SK-N-SH treated with all-trans-retinoic acid at 6 μM for 48 hours (cell line): ENCODE measurements at regions not wholly inside any gene's neighbourhood (a gene's known extent, or its start where the extent isn't known, plus 50 kb on each side); places are given as distances from the start of the nearest gene placed in this dataset.

ENCODE experiments used
- ATAC-seq: fragments of 200-7000 bp; cut with Tn5 transposase; 3 replicates; pipeline ENCODE4 v1.9.1; 2020; ENCODE audit warnings: mild to moderate bottlenecking, moderate library complexity
- ARNTL ChIP-seq: fragments of 450-650 bp; formaldehyde crosslinking; IDR thresholded peaks from 2 replicates; pipeline ENCODE4 v1.5.0; 2020; ENCODE audit warnings: low read depth, mild to moderate bottlenecking, moderate library complexity, borderline replicate concordance
- BACH2 ChIP-seq: fragments of 250-450 bp; sonication (Bioruptor Pico); IDR thresholded peaks from 2 replicates; pipeline ENCODE4 v1.9.0; 2021; ENCODE audit warnings: mild to moderate bottlenecking, borderline replicate concordance
- CSDC2 ChIP-seq: fragments of 250-450 bp; sonication (Bioruptor Pico); IDR thresholded peaks from 2 replicates; pipeline ENCODE4 v1.5.0; 2020; ENCODE audit warnings: mild to moderate bottlenecking, moderate library complexity
- ESRRG ChIP-seq: fragments of 250-450 bp; sonication (Bioruptor Pico); IDR thresholded peaks from 2 replicates; pipeline ENCODE4 v1.6.1; 2021; ENCODE audit warnings: mild to moderate bottlenecking
- GLIS3 ChIP-seq: fragments of 250-450 bp; sonication (Bioruptor Pico); IDR thresholded peaks from 2 replicates; pipeline ENCODE4 v1.5.0; 2020; ENCODE audit warnings: mild to moderate bottlenecking, moderate library complexity
- ISL1 ChIP-seq: fragments of 250-450 bp; sonication (Bioruptor Pico); IDR thresholded peaks from 2 replicates; pipeline ENCODE4 v2.1.2; 2022; ENCODE audit warnings: mild to moderate bottlenecking, moderate library complexity
- OSR1 ChIP-seq: fragments of 250-450 bp; sonication (Bioruptor Pico); IDR thresholded peaks from 2 replicates; pipeline ENCODE4 v1.8.0; 2022; ENCODE audit warnings: moderate library complexity, mild to moderate bottlenecking, inconsistent platforms
- PPARA ChIP-seq: fragments of 250-450 bp; sonication (Bioruptor Pico); IDR thresholded peaks from 2 replicates; pipeline ENCODE4 v1.5.0; 2020; ENCODE audit warnings: mild to moderate bottlenecking, borderline replicate concordance
- RARB ChIP-seq: fragments of 250-450 bp; sonication (Bioruptor Pico); IDR thresholded peaks from 2 replicates; pipeline ENCODE4 v1.8.0; 2021; ENCODE audit warnings: mild to moderate bottlenecking, moderate library complexity
- TCF4 ChIP-seq: fragments of 250-450 bp; sonication (Bioruptor Pico); IDR thresholded peaks from 2 replicates; pipeline ENCODE4 v1.8.0; 2021; ENCODE audit warnings: mild to moderate bottlenecking, moderate library complexity, borderline replicate concordance
- ZC3H10 ChIP-seq: fragments of 250-450 bp; sonication (Bioruptor Pico); IDR thresholded peaks from 2 replicates; pipeline ENCODE4 v1.5.1; 2021; ENCODE audit warnings: mild to moderate bottlenecking, moderate library complexity
- ZFP3 ChIP-seq: fragments of 250-450 bp; sonication (Bioruptor Pico); IDR thresholded peaks from 2 replicates; pipeline ENCODE4 v1.5.0; 2020; ENCODE audit warnings: mild to moderate bottlenecking, moderate library complexity
- ZNF565 ChIP-seq: fragments of 450-650 bp; formaldehyde crosslinking; conservative IDR thresholded peaks from 2 replicates; pipeline ENCODE4 v1.5.0; 2020; ENCODE audit warnings: low read depth, mild to moderate bottlenecking, moderate library complexity
- ZNF70 ChIP-seq: fragments of 450-650 bp; formaldehyde crosslinking; IDR thresholded peaks from 2 replicates; pipeline ENCODE4 v1.5.0; 2020; ENCODE audit warnings: mild to moderate bottlenecking, moderate library complexity
- ZNF8 ChIP-seq: fragments of 450-650 bp; formaldehyde crosslinking; IDR thresholded peaks from 2 replicates; pipeline ENCODE4 v1.5.0; 2020; ENCODE audit warnings: mild to moderate bottlenecking, moderate library complexity
- TF ChIP-seq, protein P1 (sequence below): fragments of 250-450 bp; sonication (Bioruptor Pico); IDR thresholded peaks from 2 replicates; pipeline ENCODE4 v1.8.0; 2021; ENCODE audit warnings: low read depth, mild to moderate bottlenecking, moderate library complexity, borderline replicate concordance
- TF ChIP-seq, protein P2 (sequence below): fragments of 250-450 bp; sonication (Bioruptor Pico); IDR thresholded peaks from 2 replicates; pipeline ENCODE4 v1.5.1; 2020; ENCODE audit warnings: low read depth, mild to moderate bottlenecking, moderate library complexity
- TF ChIP-seq, protein P3 (sequence below): fragments of 250-450 bp; sonication (Bioruptor Pico); IDR thresholded peaks from 2 replicates; pipeline ENCODE4 v1.5.0; 2020; ENCODE audit warnings: mild to moderate bottlenecking, moderate library complexity
- TF ChIP-seq, protein P4 (sequence below): fragments of 250-450 bp; sonication (Bioruptor Pico); IDR thresholded peaks from 2 replicates; pipeline ENCODE4 v1.5.1; 2021; ENCODE audit warnings: mild to moderate bottlenecking, moderate library complexity

DNA sequence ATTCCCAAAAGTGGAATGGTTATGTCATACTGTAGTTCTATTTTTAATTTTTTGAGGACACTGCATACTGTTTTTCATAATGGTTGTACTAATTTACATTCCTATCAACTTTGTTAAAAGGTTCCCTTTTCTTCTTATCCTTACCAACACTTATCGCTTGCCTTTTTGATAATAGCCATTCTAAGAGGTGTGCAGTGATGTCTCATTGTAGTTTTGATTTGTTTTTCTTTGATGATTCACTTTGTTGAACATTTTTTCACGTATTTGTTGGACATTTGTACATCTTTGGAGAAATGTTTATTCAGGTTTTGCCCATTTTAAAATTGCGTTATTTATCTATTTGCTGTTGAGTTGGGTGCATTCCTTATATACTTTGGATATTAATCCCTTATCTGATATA is 188.8 kb upstream of the SPRY2 start:
- TF ChIP-seq, protein P1, sequence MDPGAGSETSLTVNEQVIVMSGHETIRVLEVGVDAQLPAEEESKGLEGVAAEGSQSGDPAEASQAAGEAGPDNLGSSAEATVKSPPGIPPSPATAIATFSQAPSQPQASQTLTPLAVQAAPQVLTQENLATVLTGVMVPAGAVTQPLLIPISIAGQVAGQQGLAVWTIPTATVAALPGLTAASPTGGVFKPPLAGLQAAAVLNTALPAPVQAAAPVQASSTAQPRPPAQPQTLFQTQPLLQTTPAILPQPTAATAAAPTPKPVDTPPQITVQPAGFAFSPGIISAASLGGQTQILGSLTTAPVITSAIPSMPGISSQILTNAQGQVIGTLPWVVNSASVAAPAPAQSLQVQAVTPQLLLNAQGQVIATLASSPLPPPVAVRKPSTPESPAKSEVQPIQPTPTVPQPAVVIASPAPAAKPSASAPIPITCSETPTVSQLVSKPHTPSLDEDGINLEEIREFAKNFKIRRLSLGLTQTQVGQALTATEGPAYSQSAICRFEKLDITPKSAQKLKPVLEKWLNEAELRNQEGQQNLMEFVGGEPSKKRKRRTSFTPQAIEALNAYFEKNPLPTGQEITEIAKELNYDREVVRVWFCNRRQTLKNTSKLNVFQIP (CRISPR knock-in tag) = no peak
- TF ChIP-seq OSR1 (CRISPR knock-in tag) (no peak), PPARA (CRISPR knock-in tag) (no peak), ARNTL (no peak), ZFP3 (CRISPR knock-in tag) (no peak), ESRRG (CRISPR knock-in tag) (no peak), ZNF565 (no peak), ISL1 (CRISPR knock-in tag) (no peak), GLIS3 (CRISPR knock-in tag) (no peak), ZNF70 (no peak), TCF4 (CRISPR knock-in tag) (no peak), ZC3H10 (no peak), CSDC2 (CRISPR knock-in tag) (no peak)
- TF ChIP-seq, protein P2, sequence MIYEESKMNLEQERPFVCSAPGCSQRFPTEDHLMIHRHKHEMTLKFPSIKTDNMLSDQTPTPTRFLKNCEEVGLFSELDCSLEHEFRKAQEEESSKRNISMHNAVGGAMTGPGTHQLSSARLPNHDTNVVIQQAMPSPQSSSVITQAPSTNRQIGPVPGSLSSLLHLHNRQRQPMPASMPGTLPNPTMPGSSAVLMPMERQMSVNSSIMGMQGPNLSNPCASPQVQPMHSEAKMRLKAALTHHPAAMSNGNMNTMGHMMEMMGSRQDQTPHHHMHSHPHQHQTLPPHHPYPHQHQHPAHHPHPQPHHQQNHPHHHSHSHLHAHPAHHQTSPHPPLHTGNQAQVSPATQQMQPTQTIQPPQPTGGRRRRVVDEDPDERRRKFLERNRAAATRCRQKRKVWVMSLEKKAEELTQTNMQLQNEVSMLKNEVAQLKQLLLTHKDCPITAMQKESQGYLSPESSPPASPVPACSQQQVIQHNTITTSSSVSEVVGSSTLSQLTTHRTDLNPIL (CRISPR knock-in tag) = no peak
- TF ChIP-seq, protein P3, sequence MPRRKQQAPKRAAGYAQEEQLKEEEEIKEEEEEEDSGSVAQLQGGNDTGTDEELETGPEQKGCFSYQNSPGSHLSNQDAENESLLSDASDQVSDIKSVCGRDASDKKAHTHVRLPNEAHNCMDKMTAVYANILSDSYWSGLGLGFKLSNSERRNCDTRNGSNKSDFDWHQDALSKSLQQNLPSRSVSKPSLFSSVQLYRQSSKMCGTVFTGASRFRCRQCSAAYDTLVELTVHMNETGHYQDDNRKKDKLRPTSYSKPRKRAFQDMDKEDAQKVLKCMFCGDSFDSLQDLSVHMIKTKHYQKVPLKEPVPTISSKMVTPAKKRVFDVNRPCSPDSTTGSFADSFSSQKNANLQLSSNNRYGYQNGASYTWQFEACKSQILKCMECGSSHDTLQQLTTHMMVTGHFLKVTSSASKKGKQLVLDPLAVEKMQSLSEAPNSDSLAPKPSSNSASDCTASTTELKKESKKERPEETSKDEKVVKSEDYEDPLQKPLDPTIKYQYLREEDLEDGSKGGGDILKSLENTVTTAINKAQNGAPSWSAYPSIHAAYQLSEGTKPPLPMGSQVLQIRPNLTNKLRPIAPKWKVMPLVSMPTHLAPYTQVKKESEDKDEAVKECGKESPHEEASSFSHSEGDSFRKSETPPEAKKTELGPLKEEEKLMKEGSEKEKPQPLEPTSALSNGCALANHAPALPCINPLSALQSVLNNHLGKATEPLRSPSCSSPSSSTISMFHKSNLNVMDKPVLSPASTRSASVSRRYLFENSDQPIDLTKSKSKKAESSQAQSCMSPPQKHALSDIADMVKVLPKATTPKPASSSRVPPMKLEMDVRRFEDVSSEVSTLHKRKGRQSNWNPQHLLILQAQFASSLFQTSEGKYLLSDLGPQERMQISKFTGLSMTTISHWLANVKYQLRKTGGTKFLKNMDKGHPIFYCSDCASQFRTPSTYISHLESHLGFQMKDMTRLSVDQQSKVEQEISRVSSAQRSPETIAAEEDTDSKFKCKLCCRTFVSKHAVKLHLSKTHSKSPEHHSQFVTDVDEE (CRISPR knock-in tag) = no peak
- no peak for ATAC-seq

DNA sequence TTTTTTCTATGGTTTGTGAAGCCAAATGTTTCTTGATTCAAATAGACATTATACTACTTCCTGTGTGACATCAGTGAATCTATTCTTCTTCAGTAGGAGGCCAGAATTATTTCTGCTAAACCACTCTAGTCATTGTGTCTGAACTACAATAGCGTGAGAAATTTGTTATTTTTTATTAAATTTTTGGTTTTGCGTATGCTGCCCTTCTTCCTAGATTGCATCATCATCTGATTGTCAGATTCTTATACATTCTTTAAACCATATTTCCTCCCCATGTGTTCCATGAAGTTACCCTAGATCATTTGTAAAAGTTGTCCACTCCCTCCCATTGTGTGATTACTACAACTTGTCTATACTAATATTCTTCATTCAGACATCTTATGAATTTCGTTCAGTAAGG is 187.8 kb upstream of the SPRY2 start:
- TF ChIP-seq ZNF70 = no peak
- TF ChIP-seq ESRRG (CRISPR knock-in tag) = no peak
- TF ChIP-seq ARNTL = no peak
- ATAC-seq = no peak

DNA sequence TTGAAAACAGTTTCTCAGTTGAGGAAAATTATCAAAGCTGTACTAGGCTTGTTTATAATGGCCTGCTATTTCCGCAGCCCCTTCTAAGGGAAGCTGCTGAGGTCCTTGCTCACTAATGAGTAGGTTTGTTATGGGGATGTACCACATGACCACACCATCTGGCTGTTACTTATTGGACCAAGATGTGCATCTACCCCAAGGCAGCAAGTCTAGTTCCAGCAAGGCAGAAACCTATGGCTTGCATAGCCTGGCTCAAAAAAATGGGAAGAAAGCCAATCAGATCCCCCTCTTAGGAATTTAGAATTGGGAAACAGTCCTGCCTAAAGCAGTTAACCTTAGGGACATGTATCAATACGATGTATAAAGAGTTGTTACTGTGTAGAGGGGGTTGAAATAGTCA is 186.5 kb upstream of the SPRY2 start:
- no peak; the same call in 2 of the 3 replicates for ATAC-seq

More for the DNA sequence above, 186.5 kb upstream of the SPRY2 start:
- TF ChIP-seq ZNF70 (no peak), RARB (no peak), TCF4 (CRISPR knock-in tag) (peak; percentile 39; the same call in 1 of the 2 replicates), BACH2 (CRISPR knock-in tag) (no peak), ZNF8 (CRISPR knock-in tag) (no peak), OSR1 (CRISPR knock-in tag) (no peak)
- TF ChIP-seq, protein P4, sequence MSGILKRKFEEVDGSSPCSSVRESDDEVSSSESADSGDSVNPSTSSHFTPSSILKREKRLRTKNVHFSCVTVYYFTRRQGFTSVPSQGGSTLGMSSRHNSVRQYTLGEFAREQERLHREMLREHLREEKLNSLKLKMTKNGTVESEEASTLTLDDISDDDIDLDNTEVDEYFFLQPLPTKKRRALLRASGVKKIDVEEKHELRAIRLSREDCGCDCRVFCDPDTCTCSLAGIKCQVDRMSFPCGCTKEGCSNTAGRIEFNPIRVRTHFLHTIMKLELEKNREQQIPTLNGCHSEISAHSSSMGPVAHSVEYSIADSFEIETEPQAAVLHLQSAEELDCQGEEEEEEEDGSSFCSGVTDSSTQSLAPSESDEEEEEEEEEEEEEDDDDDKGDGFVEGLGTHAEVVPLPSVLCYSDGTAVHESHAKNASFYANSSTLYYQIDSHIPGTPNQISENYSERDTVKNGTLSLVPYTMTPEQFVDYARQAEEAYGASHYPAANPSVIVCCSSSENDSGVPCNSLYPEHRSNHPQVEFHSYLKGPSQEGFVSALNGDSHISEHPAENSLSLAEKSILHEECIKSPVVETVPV (CRISPR knock-in tag) = no peak
- TF ChIP-seq, protein P2 (CRISPR knock-in tag) = no peak
- TF ChIP-seq, protein P1 (CRISPR knock-in tag) = no peak
